ENCODE measurements at regions not wholly inside any gene's neighbourhood (a gene's known extent, or its start where the extent isn't known, plus 50 kb on each side); places are given as distances from the start of the nearest gene placed in this dataset.

DNA sequence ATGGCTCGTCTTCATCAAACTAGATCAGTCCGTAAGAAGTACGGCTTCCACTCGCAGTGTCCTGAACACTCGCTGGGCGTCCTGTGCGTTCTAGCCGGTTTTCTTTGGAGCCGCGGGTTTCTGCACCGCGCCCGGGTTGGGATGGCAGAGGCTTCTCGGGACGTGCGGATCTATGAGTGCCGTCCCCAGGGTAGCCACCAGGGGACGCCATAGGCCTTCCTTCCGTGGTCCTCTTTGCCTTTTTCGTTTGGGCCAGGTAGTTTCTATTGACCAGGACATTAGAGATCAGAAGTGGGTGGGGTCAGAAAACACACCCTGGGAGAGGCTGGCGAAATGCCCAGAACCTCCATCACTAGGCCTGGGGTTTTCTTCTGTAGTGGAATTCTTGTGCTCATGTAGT is 273.8 kb downstream of the FAM72C start:
- Histone ChIP-seq H3K4me3 (no peak overlapping the region), H3K27ac (no peak overlapping the region), H3K36me3 (no peaks in the 10 kb centered on the region), H3K27me3 (replicated peaks in 1 of 7) (peaks cover 0 to 76% (median 26%) of the 10 kb centered on the region in 7 donors), H3K9me3 (peaks cover 0 to 9% (median 0%) of the 10 kb centered on the region in 8 donors), H3K4me1 (peaks cover 0 to 20% (median 4%) of the 10 kb centered on the region in 6 donors)
- no peak for TF ChIP-seq POLR2A (IDR thresholded peaks at IDR 0.05)
- TF ChIP-seq, protein P1, sequence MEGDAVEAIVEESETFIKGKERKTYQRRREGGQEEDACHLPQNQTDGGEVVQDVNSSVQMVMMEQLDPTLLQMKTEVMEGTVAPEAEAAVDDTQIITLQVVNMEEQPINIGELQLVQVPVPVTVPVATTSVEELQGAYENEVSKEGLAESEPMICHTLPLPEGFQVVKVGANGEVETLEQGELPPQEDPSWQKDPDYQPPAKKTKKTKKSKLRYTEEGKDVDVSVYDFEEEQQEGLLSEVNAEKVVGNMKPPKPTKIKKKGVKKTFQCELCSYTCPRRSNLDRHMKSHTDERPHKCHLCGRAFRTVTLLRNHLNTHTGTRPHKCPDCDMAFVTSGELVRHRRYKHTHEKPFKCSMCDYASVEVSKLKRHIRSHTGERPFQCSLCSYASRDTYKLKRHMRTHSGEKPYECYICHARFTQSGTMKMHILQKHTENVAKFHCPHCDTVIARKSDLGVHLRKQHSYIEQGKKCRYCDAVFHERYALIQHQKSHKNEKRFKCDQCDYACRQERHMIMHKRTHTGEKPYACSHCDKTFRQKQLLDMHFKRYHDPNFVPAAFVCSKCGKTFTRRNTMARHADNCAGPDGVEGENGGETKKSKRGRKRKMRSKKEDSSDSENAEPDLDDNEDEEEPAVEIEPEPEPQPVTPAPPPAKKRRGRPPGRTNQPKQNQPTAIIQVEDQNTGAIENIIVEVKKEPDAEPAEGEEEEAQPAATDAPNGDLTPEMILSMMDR (IDR thresholded peaks at IDR 0.05 in 8 of 11, conservative IDR thresholded peaks at IDR 0.05 in 3 of 11): peak in 7 of 11 experiments; percentile 25 to 67 (median 49)
- WGBS, 5 donors: 6 to 13% (median 7%) methylated on average over 15 to 21 of the region's 21 CpGs
- peak; percentile 76 for DNase-seq
- intact Hi-C loops (cut with DNase I; ENCODE audit: low total_unique reads): no loop called here

DNA sequence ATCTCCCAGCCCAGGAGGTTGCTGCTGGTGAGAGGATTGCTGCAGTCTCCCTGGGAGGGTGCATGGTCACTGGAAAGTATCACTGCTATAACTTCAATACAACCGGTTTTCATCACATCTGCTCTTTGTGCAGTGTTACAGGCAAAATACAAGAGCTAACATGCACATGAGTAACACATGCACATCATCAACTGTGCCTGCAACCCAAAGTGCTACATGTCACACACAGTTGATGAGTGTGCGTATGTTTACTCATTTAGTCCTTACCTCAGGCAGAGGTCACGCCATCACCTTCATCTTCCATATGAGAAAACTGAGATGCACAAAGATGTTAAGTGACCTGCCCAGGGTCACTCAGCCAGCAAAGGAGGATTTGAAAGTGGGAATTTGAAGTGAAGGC is 277.7 kb downstream of the FAM72C start:
- H3K36me3 ChIP-seq: no peaks in the 10 kb centered on the region
- TF ChIP-seq POLR2AphosphoS5 (IDR thresholded peaks at IDR 0.05) (no peak), POLR2A (IDR thresholded peaks at IDR 0.05) (no peak)
- H3K27ac ChIP-seq: no peak overlapping the region
- peaks cover 0 to 13% (median 3%) of the 10 kb centered on the region in 6 donors for H3K4me1 ChIP-seq
- DNase-seq: no peak
- intact Hi-C loops (cut with DNase I; ENCODE audit: low total_unique reads): no loop called here
- WGBS, 5 donors: 65 to 93% (median 81%) methylated on average over 2 to 3 of the region's 3 CpGs
- peaks cover 0 to 75% (median 43%) of the 10 kb centered on the region in 7 donors for H3K27me3 ChIP-seq (replicated peaks in 1 of 7)
- peaks cover 0 to 7% (median 0%) of the 10 kb centered on the region in 8 donors for H3K9me3 ChIP-seq
- no peak overlapping the region for H3K4me3 ChIP-seq

DNA sequence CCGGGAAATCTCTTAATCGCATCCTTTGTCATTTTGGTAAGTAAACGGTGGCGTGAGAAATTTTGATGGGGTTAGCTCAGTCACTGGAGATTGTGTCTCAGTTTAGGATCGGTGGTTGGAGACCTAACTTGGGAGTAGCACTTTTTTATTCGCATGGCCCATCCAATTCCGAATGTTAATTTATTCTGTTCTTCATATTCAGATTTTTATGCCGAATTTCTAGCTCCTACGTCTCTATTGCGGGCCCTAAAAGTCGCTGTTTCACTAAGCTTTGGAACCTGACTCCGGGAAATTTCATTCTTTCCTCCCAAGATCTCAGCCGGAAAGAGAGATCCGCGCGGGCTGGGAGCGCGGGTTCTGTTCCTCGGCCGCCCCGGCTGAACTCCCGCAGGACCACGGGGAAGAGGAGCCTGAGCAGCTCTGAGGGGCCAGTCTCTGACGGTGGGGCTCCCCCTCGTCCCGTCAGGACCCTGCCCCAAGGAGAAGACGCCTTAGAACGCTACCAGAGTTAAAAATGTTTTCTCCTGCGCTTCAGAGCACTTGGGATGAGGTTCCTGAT is 279.7 kb downstream of the FAM72C start:
- no peak for DNase-seq

DNA sequence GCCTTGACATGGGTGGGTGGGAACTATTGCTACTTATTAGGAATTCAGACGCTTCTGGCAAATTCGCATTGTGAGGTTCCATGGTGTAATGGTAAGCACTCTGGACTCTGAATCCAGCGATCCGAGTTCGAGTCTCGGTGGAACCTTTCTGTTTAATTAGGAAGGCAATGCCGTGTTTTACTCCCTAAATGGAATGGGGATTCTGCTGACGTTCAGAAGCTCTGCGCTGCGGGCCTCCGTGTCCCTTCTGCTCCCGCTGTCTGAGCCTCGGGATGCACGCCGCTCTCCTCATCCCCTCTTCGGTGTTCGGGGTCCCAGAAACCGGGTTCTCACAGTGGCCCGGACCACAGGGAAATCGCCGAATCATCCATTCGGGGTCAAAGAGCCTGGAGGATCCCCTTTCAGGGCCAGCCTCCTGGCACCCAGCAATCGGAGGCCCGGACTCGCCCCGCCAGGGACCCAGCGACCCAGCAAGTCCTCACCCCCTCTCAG is 280.3 kb downstream of the FAM72C start:
- WGBS, 5 donors: 10 to 27% (median 16%) methylated on average over 2 to 27 of the region's 27 CpGs

More for the DNA sequence above, 279.7 kb downstream of the FAM72C start:
- intact Hi-C loops (cut with DNase I; ENCODE audit: low total_unique reads): no loop called here
- H3K4me1 ChIP-seq: no peaks in the 10 kb centered on the region
- no peaks in the 10 kb centered on the region for H3K9me3 ChIP-seq
- 11 to 35% (median 16%) methylated on average over 15 to 29 of the region's 29 CpGs for WGBS, 5 donors
- TF ChIP-seq POLR2AphosphoS5 (IDR thresholded peaks at IDR 0.05) (no peak), POLR2A (IDR thresholded peaks at IDR 0.05) (no peak)
- TF ChIP-seq, protein P1 (IDR thresholded peaks at IDR 0.05 in 8 of 11, conservative IDR thresholded peaks at IDR 0.05 in 3 of 11): no peak
- peaks cover 0 to 56% (median 31%) of the 10 kb centered on the region in 7 donors for H3K27me3 ChIP-seq (replicated peaks in 1 of 7)
- no peak overlapping the region for H3K4me3 ChIP-seq
- no peak overlapping the region for H3K27ac ChIP-seq
- no peaks in the 10 kb centered on the region for H3K36me3 ChIP-seq

More for the DNA sequence above, 280.3 kb downstream of the FAM72C start:
- no peak for DNase-seq
- H3K9me3 ChIP-seq: no peaks in the 10 kb centered on the region
- no peak for TF ChIP-seq POLR2A (IDR thresholded peaks at IDR 0.05)
- no peak for TF ChIP-seq POLR2AphosphoS5 (IDR thresholded peaks at IDR 0.05)
- TF ChIP-seq, protein P1 (IDR thresholded peaks at IDR 0.05 in 8 of 11, conservative IDR thresholded peaks at IDR 0.05 in 3 of 11): no peak
- intact Hi-C loops (cut with DNase I; ENCODE audit: low total_unique reads): no loop called here
- H3K4me1 ChIP-seq: no peaks in the 10 kb centered on the region
- H3K27ac ChIP-seq: no peak overlapping the region
- peaks cover 0 to 50% (median 25%) of the 10 kb centered on the region in 7 donors for H3K27me3 ChIP-seq (replicated peaks in 1 of 7)
- no peaks in the 10 kb centered on the region for H3K36me3 ChIP-seq
- H3K4me3 ChIP-seq: no peak overlapping the region
